ENCODE measurements at regions not wholly inside any gene's neighbourhood (a gene's known extent, or its start where the extent isn't known, plus 50 kb on each side); places are given as distances from the start of the nearest gene placed in this dataset.

DNA sequence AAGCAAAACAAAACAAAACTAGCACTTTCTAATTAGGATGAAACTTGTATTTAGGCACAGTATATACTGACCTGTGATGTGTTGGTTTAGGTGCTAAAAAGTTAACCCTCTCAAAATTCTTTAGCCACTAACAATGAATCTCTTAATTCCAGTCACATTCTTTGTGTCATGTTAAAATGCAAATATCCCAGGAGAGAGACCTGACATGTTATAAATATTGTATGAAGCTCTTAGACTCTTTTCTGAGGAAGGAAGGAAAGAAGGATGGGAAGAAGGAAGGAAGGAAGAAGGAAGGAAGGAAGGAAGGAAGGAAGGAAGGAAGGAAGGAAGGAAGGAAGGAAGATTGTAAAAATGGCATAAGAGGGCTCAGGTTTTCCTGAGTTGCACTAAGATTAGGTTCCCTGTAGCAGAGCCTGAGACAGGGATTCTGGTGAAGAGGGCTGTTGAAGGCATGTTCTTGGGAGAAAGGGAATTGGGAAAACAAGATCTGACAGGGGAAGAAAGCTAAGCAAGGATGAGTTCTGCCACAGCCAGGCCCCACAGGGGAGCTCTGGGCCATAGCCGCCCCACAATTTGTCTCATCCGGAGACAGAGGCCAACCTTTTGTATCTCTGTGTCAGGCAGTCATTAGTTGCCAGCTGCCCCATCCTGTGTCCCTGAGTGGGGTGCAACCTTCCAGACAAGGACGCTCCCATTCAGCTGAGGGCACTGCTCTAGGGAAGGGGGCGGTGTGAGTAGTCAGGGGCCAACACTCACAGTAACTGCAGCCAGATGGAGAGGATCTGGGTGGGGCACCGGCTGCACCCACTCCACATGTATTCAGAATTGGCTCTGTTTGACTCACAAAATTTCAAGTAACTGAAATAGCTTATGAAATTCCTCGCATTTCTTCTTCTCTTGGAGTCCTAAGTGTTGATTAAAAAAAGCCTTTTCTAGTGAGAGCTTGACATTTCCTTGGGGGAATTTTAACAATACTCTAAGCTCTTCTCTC, 189.3 kb upstream of the ARG1 start:
- no peak for DNase-seq (ENCODE audit: low spot score)

DNA sequence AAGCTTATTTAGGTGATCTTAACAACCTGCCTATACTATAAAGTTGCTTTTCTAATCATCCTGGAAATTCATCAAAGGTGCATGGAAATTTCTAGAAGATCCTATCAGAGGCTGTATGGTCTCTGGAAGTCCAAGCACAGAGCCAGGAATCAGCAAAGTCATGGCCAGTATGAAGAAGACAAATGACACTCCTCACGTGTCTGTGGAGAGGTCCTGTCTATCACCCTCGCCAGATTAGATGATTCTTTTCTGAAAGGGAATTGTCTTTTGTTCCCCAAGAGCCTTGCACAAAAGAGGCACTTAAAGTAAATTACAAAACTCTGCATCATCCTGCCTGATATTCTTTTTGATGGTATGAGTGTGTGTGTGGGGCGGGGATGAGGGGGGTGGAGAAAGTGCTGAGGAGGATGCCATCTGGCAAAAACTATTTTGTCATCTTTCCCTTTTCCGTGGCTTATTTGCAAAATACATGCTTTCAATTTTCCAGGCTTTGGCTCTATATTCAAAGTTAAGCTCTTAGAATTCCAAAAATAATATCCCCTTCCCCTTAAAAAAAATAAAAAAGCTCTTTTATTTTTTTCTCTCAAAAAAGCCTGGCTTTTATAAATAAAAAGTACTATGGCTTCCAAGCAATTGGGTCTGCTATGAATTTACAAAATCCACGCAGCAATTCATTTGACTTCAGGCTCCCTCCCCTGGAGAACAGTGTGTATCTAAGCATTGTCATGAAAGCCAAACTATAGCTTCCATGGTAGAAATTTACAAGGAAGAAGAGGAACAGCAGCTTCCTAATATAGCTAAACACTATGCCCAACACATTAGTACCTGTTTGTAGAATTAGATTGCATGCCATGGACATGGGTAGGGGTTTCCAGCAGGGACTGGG, 185.2 kb upstream of the ARG1 start:
- no peak for DNase-seq (ENCODE audit: low spot score)

DNA sequence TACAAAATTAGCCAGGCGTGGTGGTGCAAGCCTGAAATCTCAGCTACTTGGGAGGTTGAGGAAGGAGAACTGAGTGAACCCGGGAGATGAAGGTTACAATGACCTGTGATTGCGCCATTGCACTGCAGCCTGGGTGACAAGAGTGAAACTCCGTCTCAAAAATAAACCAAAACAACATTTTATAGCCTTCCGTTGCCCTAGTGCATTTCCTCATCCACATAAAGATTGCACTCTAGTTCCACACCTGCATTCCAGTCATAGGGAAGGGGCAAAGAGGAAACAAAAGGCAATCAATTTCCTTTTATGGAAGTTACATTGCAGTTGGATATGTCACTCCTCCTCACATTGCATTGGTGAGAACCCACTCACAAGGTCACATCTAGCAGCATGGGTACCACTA, 182.7 kb upstream of the ARG1 start:
- DNase-seq (ENCODE audit: low spot score) = no peak

DNA sequence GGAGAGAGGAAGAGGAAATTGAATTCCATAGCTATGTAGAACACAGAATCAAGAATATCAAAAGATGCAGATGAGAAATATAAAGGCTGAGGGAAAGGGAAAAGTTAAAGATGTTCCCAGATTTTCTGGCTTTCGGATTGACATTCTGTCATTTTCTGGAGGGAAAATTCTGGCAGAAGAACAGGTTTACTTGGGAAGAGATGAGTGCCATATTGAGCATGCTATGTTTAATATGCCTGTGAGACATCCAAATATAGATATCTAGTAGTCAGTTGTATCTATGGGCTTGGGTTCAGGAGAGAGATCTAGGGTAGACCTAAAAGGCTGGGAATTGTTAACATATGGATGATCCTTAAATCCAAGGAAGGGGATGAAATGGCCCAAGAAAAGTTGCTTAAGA, 181.9 kb upstream of the ARG1 start:
- no peak for DNase-seq (ENCODE audit: low spot score)

DNA sequence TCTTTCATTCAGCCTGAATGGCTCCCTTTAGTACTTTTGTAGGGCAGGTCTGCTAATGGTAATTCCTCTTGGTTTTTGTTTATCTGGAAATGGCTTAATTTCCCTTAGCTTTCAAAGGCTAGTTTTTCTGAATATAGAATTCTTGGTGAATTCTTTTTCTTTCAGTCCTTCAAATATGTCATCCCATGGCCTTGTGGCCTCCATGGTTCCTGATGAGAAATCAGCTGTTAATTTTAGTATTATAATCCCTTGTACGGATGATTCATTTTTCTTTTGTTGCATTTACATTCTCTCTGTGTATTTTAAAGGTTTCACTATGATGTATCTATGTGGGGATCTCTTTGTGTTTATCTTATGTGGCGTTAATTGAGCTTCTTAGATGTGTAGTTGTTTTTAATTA, 179.6 kb upstream of the ARG1 start:
- no peak for DNase-seq (ENCODE audit: low spot score)

DNA sequence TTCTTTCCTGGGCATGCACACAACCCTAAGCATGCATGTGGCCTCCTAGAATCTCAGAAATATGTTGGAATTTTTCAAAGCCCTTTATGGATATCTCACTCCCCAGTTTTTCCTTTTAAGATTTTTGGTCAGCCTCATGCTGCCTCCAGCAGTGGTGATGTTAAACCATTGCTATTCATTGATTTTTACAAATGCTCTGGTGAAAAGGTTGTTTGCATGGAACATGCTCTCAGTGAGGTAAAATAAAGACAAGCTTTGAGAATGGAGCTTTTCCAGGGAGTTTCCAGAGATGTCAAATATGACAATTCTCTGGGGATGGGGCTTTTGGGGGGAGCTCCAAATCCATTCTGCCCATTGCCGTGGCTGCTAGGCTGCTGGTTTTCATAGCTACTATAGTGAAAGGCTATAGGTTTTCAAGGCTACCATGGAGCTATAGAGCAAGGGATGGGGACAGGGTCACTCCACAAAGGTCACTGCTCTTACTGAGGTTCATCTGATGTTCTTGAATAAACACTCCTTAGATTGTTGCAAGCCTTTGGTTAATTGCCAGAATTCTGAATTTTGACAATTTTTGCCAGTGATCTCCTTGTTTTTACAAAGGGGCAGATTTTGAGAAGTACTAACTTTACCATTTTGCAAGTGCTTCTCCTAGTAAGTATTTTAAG, 178.1 kb upstream of the ARG1 start:
- no peak for DNase-seq (ENCODE audit: low spot score)

DNA sequence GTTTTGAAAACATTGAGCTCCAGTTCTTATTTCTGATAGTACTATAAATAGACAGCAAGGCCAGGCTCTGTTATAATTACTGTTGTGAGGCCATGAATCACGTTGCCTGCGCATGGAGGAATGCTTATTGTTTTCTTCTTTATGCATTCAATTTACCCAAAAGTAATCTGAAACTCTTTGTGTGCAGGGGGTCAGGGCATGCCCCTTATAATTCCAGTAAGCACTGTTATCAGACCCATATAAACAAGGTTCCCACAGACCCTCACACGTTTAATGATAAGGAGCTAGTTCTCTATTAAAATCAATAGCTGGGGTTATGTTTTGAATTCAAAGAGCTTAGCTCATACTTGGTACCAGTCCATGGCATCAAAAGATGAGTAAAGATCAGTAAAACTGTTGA, 174.8 kb upstream of the ARG1 start:
- no peak for DNase-seq (ENCODE audit: low spot score)

DNA sequence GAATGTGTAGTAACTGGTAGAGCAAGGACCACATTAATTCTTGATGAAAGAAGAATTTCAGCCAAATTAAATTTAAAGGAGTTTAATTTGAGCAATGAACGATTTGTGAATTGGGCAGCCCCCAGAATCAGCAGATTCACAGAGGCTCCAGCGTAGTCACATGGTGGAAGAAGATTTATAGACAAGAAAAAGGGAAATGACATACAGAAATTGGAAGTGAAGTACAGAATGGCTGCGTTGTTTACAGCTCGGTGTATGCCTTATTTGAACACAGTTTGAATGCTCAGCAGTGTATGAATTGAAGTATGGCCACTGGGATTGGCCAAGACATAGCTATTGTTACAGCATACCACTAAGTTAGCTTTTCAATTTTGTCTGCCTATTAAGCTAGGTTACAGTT, 173.6 kb upstream of the ARG1 start:
- DNase-seq (ENCODE audit: low spot score) = no peak

DNA sequence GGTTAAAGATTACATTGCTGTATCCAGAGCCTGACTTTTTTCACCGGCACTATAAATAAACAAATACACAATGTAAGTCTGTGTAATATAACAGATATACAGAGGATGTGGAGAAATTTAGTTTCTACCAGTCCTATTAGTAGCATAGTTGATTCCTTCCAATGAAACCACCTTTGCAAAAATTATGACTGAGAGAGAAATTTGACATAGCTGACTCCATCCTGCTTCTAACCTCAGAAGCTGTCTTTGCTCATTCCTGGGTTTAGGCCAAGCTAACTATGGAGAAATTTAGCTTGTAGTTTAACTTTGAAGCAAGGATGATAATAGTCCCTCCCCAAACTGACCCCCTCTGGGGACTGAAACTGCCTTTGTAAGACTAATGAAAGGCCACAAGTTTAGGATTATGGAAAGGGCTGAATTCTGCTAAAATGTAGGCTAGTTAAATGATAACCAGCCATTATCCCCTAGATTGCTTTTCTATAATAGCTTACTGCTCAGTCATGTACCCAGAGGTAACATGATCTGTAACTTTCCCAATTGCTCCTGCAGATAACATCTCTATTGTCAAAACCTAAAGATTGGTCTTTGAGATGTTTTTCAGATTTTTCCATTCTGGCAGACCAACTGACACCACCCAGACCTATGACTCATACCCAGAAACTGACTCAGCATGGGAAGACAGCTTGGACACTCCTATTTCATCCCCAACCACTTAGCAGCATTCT, 172.8 kb upstream of the ARG1 start:
- DNase-seq (ENCODE audit: low spot score) = peak; percentile 49

DNA sequence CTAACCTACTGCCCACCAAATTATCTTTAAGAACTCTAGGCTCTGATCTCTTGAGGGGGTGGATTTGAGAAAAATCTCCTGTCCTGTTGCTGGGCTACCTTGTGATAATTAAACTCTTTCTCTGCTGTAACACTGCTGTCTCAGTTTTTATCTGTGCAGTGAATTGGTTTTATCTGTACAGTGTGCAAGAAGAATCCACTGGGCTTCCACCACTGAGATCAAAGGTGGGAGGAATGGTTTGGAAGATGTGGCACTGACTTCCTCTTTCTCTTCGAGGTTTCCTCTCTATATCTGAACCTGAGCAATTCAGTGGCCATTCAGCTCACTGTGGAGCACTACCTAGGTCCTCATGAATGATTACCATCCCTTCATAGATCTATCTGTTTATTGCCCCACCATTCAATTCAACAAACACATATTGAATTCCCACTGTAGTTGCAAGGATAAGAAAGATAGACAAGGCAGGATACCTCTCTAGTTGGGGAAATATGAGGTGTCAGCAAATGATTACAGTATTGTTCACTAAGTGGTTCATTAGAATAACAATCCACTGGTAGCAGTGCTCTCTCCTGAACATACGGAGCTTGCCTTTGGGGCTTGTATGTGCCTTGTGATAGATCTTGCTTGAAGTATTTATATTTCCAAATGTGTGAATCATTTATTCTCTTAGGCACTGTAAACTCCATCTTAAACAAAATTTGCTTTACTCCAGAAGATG, 172.1 kb upstream of the ARG1 start:
- no peak for DNase-seq (ENCODE audit: low spot score)

DNA sequence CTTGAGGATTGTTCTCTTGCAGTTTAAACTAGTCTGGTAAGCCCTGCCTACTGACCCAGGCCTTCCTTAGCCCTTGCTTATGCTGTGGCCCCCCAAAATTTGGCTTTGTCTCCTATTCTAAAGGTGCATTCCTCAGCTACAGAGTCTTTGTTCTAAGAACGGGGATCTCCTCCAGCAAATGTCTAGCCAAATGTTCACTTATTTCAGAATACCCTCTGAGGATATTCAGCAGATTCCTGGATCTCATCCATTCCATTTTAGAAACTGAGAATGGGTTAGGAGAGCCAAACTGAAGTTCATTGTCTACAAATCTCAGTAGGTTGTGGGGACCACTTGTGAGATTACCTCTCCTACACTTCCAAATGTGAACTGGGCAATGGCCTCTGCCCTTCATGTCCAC, 164.2 kb upstream of the ARG1 start:
- DNase-seq (ENCODE audit: low spot score) = no peak

DNA sequence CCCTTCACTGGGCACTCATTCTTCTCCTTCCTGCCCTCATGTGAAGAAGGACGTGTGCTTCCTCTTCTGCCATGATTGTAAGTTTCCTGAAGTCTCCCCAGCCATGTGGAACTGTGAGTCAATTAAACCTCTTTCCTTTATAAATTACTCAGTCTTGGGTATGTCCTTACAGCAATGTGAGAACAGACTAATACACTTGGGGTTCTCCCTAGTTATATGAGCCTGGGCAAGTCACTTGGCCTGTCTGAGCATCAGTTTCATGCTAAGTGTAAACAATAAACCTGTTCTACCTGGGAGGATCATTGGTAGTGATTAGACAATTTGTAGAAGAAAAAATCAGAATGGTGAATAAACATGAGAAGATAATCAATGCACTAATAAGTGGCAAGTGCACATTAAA, 162.2 kb upstream of the ARG1 start:
- DNase-seq (ENCODE audit: low spot score) = no peak

DNA sequence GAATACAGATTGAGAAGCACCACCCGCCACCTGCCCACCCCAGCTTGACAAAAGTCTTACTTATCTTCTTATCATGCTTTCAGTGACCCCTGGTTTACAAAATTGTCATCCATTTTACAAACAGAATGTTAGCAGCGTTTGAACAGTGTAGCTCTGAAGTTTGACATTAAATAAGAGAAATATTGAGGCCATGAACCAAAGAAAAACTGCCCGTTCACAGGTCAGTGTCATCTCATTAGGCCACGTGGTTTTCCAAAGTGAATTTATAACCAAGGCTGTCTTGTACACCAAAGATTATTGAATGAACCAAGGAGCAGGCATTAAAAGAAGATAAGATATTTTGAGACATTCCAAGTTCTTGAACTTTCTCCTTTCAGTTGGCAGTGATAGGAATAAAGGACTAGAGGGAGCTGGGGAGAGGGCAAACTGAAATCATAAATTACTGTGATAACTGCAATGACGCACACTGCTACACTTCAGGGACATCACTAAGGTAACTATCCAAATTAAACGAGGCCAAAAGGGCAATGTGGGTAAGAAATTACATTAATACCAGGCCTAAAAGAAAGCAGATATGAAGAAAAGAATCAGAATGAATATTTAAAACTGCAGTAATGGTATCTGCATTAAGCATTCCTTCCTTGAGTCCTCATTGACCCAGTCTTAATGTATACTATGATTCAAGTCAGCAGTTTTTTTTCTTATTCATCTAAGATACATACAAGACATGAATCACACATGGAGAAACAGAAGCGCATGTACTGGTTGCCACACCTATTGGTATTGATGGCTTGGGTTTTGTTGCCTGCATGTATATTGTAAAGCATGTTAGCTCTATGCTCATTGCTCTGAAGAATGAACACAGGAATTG, 159.8 kb upstream of the ARG1 start:
- DNase-seq (ENCODE audit: low spot score) = no peak

DNA sequence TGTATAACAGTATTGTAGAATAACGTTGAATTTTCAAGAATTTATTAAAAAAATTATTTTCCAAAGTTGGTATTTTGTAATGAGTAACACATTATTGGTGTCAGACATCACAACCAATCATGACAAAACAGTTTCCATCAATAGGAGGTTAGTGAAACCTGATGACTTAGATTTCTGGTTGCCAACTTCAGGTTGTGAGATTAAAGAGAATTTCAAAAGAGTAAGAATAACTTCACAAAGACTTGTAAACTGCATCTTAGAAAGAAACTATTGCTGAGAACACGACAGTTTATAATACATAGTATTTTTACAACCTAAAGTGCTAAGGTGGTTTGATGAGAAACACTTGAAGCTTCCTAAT, 159.2 kb upstream of the ARG1 start:
- no peak for DNase-seq (ENCODE audit: low spot score)

DNA sequence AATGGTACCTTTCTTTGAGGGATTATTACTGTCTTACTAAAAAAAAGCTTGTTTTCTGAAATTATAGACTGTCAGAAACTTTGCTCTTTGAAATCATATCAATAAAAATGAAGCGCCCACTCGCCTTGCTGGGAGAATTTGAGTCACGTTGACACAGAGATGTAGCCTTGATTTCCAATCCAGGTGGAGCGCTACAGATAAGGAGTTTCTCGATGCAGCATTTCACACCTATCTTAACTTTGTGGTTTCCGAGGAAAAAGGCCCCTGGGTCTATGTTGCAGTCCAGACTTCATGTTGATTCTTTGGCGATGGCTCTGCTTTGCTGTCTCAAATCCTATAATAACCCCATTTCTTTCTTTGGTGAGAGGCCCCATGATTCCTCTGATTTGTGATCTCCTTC, 158.1 kb upstream of the ARG1 start:
- DNase-seq (ENCODE audit: low spot score) = no peak

DNA sequence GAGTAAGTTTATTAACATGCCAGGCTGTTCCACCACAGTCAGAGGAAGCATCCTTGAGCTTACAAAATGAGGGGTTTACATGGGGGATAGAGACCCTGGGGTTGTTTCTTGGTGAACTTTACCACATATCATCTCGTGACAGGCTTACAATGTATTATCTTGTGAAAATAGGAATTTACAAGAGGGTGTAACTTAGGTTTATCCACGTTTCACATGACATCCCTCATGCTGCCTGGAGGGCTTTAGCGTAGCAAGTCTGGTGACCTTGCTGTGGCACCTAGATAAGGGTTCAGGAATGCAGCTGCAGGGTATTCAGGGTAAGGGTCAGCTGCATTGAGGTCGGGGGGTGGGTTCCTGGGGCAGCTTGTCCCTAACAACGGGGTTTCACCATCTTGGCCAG, 154.6 kb upstream of the ARG1 start:
- no peak for DNase-seq (ENCODE audit: low spot score)

DNA sequence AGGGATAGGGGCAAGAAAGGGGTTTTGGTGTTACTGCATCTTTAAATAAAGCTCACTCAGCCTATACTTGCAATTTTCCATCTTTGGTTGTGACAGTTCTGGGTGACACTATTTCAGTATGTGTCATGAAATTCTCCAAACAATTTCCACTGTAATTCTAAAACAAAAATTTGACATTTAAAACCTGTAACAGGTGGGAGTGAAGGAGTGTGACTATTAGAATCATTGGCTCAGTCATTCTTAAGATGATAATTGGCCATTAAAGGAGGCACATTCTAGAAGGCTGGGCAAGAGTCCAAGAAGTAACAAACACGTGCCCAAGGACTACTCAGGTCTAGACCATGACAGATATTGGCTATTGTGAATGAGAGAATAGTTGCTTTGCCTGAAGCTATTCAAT, 153.3 kb upstream of the ARG1 start:
- DNase-seq (ENCODE audit: low spot score) = no peak

DNA sequence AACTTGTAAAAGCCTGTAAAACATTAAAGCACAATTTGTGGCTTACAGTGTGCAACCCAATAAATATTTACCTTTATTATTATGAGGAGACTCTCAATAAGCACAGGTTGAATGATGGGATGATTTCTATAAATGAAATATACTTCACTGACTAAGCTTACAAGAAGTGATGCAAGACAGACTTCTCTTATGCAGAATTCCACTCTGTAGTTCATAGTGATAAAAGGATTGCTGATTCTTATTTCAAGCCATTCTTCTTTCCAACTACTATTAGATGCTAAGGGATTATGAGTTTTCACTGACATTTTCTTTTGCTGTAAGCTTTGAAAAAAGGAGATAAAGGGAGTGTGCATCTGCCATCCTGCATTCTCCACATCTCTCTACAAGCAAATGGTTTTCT, 149.0 kb upstream of the ARG1 start:
- DNase-seq (ENCODE audit: low spot score) = no peak

DNA sequence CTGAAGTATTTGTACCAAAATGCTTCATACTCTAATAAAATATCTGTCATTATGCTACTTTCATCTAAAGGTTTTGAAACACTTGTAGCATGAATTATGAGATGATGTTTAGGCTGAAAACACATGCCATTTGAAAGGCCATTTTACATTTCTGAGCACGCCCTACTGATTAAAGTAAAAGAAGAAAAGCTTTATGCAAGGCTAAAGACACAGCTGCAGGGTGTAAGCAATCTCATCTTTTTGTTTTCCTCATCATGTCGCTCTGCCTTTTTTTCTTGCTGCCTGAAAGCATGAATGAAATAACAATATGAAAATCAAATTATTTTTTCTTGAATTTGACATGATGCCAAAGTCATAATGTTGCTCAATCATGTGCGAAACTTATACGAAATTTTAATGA, 148.6 kb upstream of the ARG1 start:
- DNase-seq (ENCODE audit: low spot score) = no peak

DNA sequence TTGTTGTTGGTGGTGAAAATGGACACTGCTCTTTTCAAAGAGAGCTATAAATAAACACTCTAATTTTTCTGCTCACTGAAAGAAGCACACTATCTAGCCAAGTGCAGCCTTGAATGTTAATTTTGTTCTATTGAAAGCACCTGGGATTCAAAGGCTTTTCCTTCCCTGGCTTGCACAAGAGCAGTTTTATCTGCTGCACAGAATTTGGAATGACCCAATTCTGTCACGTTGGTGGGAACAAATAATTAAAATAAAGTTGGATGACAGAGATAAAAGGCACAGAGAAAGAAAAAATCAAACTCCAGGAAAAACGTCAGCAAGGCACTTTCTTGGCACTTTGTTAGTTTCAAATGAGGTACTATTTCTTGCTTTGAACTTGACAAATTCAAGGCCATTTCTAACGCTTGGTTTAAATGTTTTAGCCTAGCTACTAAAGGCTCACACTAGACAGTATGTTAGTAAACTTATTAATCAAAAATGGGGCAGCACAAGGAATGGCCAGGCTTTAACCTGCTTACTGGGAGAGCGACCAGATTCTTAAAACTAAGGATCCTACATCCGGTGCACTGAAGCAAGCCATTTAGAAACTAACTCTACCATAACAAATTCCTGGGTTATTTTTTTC, 145.5 kb upstream of the ARG1 start:
- no peak for DNase-seq (ENCODE audit: low spot score)
